HG03066 (cell line): ENCODE measurements at regions not wholly inside any gene's neighbourhood (a gene's known extent, or its start where the extent isn't known, plus 50 kb on each side); places are given as distances from the start of the nearest gene placed in this dataset.
"Not testable (repeated sequence)": the region's sequence is repeated elsewhere in the genome, so short reads cannot be mapped to it uniquely, and the experiment has no call there.

Experiments
- ATAC-seq: cut with Tn5 transposase; IDR thresholded peaks from one replicate; pipeline ENCODE4 v1.9.1; 2021; ENCODE audit warnings: low read depth; ENCODE audit not compliant: unreplicated experiment

- ATAC-seq: no peak
Measured at GRCh38 chr15:35286721-35287120, 201.6 kb upstream of the NANOGP8 start.

GRCh38 chr15:35282965-35283496 lies 197.9 kb upstream of the NANOGP8 start:
- no peak for ATAC-seq

- no peak for ATAC-seq
Measured at GRCh38 chr15:35281515-35281914, 196.4 kb upstream of the NANOGP8 start.

- no peak for ATAC-seq
Measured at GRCh38 chr15:35279811-35280210, 194.7 kb upstream of the NANOGP8 start.

GRCh38 chr15:35271371-35272043 lies 186.4 kb upstream of the NANOGP8 start:
- no peak for ATAC-seq

GRCh38 chr15:35260941-35261340 lies 175.8 kb upstream of the NANOGP8 start:
- ATAC-seq: no peak

- ATAC-seq: not testable (repeated sequence)
Measured at GRCh38 chr15:35260274-35260673, 175.2 kb upstream of the NANOGP8 start.

GRCh38 chr15:35256551-35256950 lies 171.5 kb upstream of the NANOGP8 start:
- no peak for ATAC-seq

GRCh38 chr15:35256141-35256540 lies 171.0 kb upstream of the NANOGP8 start:
- no peak for ATAC-seq

GRCh38 chr15:35254908-35255307 lies 169.8 kb upstream of the NANOGP8 start:
- ATAC-seq: not testable (repeated sequence)

- no peak for ATAC-seq
Measured at GRCh38 chr15:35254062-35254461, 169.0 kb upstream of the NANOGP8 start.

- no peak for ATAC-seq
Measured at GRCh38 chr15:35252351-35252865, 167.3 kb upstream of the NANOGP8 start.

GRCh38 chr15:35247150-35247549 lies 162.1 kb upstream of the NANOGP8 start:
- ATAC-seq: no peak

GRCh38 chr15:35246451-35246850 lies 161.4 kb upstream of the NANOGP8 start:
- ATAC-seq: no peak

GRCh38 chr15:35245681-35246080 lies 160.6 kb upstream of the NANOGP8 start:
- not testable (repeated sequence) for ATAC-seq

- ATAC-seq: no peak
Measured at GRCh38 chr15:35244227-35244626, 159.1 kb upstream of the NANOGP8 start.

GRCh38 chr15:35243758-35244157 lies 158.7 kb upstream of the NANOGP8 start:
- ATAC-seq: no peak

- ATAC-seq: not testable (repeated sequence)
Measured at GRCh38 chr15:35239693-35240092, 154.6 kb upstream of the NANOGP8 start.

- ATAC-seq: not testable (repeated sequence)
Measured at GRCh38 chr15:35238448-35238847, 153.4 kb upstream of the NANOGP8 start.

- no peak for ATAC-seq
Measured at GRCh38 chr15:35229085-35229484, 144.0 kb upstream of the NANOGP8 start.

- ATAC-seq: no peak
Measured at GRCh38 chr15:35218215-35218614, 133.1 kb upstream of the NANOGP8 start.

GRCh38 chr15:35215093-35215492 lies 130.0 kb upstream of the NANOGP8 start:
- no peak for ATAC-seq
